Amniotic stem cell (primary cell): ENCODE measurements at regions not wholly inside any gene's neighbourhood (a gene's known extent, or its start where the extent isn't known, plus 50 kb on each side); places are given as distances from the start of the nearest gene placed in this dataset.
"Not testable (repeated sequence)": the region's sequence is repeated elsewhere in the genome, so short reads cannot be mapped to it uniquely, and the experiment has no call there.

ENCODE experiments used
- DNase-seq: peaks from one replicate; lab custom pipeline; 2025; lab: John Stamatoyannopoulos, UW

DNA sequence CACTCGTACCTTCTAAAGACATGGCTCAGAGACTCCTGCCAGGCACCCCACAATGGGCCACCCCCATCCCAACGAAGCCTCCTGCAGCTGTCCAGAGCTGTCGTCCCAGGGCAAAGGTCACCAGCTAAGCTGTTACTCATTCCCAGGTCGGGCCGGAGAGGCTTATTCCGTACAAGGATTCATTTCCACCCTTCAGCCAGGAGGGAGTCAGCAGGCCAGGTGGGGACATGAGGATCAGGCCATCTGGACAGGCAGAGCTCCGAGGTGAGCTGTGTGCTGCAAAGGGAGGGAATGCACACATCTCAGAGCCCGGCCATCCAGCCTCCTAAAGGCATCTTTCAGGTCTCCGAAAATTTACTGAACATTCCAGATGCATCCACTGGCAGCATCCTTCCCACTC lies 63.9 kb upstream of the NANOS1 start:
- no peak for DNase-seq

DNA sequence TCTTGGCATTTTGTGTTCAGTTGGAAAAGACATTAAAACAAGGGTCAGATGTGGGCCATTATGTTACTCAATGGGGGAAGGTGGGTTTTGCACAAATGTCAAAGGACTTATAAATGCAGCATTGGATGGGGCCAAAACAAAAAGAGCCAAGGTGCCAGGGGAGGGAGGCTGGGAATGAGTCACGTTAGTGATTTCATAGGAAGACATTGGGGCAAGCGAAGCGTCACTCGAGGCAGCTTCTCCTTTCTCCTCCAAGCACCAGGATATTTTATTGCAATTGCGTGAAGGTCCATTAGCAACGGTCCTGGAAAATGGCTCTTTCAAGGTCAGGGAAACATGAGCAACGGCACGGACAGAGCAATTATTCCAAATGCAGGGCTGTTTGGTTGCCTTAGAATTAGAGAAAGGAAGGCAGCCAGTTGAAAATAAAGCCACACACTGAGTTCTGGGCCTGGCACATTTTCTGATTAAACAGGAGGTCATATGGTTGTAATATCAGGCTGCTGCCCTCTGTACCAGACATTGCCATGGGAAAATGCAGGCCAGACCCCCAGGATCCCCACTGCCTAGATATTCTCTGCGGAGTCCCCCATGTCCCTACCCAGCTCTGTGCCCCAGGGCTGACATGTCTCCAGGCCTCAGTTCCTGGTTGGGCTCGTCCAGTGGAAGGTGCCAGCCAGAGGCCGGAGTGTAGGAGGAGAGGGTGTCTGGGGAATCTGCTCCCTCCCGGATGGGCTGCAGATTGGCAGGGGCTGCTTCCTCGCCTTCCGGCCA lies 63.3 kb upstream of the NANOS1 start:
- DNase-seq: no peak

DNA sequence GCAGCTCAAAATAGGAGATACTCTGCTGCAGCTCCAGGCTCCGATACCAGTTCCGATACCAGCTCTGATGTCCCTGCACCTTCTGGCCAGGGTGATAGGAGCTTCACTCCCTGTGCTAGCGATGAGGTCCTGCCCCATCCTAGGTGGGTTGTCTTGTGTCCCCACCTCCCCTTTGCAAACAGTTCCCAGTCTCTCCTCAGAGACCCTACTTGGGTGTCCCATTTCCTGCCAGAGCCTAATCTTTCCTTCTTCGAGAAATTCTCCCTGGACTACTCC lies 62.7 kb upstream of the NANOS1 start:
- DNase-seq: no peak

DNA sequence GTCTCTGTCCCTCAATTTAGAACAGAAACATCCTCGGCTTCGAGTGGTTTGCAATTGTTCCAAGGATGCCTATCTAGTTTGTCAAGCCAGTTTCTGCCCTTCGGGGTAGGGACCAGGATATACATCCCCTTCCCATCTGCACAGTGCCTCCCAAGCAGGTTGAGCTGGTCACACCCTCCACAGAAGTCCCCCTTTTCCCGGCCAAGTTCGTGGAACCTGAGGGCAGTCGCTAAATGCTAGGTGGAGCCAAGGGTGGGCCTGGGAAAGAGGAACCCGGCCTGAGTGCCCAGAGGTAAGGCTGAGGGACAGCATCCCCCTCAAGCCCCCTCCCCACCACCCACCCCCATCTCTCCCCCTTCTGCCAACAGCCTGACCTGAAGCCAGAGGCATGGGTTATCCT lies 62.4 kb upstream of the NANOS1 start:
- no peak for DNase-seq

DNA sequence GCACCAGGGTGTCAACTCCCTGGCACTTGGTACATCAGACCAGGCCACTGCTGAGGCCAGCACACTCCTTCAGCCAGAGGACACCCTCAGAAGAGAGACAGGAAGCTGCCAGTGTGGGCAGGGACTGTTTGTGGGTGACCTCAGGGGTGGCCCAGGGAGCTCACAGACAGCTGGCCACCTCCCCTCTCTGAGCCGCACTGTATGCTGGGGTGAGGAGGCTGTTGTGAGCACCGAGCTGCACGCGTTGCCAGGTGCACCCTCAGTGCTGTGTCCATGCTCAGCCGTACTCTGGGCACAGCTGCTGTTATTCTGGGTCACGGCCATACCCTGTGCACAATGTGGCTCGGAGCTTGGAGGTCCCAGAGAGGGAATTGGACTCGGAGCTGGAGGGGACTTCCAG lies 61.5 kb upstream of the NANOS1 start:
- DNase-seq: no peak

DNA sequence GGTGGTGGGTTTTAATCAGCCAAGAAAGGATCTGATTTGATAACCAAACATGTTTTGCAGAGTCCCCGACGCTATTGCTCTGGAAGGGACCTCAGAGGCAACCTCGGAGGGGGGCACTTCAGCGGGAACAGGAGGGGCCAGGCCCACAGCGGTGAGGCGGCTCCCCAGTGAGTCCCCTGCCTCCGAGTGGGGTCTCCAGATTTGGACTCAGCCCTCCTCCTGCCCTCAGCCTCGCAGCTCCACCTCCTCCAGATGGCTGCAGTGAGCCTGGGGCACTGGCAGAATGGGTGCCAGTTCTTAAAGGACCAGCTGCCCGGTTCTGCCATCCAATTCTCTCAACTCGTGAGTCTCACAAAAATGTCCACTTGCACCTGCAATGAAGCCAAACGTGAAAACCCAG lies 61.0 kb upstream of the NANOS1 start:
- no peak for DNase-seq

DNA sequence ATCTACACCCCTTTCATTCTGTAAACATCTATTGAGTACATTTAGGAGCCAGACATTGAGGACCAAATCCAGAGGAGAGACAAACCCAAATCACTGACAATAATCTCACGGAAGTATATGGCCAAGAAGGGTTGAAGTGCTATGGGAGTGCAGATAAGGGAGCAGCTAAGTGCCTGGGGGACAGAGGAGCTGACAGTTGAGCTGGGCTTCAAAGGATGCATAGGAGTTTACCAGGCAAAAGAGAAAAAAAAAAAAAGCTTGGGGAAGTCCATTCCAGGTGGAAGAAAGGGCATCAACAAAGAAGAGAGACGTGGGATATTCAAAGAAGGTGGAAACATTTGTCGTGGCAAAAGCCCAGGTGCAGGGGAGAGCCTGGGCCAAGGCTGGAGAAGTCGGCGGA lies 60.5 kb upstream of the NANOS1 start:
- DNase-seq: no peak

DNA sequence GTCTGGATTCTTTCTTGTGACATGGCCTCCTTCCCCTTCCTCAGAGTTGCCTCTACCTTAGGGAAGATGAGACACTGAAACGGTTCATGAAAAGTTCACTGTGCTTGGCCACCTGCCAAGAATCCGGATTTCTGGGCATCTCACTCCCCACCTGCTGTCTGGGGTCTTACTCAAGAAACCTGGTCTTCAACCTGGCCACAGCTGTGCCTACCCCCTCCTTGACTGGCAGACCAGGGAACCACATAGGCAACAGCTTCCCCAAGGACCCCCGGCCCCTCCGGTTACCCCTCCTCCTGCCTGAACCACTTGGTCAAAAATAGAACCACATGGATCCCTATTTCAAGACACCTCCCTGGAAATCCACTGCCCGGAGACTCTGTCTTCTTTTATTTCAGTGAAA lies 58.7 kb upstream of the NANOS1 start:
- DNase-seq: no peak

DNA sequence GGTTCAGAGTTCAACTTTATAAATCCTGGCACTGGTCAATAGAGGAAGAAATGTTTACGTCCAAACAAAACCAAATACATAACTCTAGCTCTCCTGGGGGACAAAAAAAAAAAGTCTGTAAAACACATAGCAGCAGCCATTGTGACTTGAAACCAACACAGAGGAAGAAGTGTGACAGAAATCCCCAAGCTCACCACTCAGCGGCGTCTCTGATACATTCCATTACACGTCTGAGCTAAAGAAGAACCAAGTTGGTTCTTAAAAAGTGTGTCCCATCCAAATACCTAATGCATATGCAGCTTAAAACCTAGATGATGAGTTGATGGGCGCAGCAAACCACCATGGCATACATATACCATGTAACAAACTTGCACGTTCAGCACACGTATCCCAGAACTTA lies 58.3 kb upstream of the NANOS1 start:
- no peak for DNase-seq

DNA sequence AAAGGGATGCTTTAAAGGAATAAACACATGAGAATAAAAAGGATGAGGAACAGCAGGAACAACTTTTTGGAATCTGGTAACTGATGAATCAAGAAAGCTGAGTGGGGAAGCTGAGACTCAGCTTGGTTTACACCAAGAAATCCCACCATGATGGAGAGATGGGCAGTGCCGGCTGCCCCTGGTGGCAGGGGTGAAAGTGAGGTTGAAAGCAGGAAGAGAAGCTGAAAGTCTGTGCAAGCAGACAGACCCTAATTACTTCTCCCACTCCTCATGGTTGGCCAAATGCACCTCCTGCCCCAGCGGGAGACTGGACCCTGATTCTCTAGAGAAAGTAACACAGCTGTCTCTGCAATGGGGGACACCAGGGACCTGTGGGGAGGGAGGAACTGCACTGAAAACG lies 57.6 kb upstream of the NANOS1 start:
- DNase-seq: no peak

DNA sequence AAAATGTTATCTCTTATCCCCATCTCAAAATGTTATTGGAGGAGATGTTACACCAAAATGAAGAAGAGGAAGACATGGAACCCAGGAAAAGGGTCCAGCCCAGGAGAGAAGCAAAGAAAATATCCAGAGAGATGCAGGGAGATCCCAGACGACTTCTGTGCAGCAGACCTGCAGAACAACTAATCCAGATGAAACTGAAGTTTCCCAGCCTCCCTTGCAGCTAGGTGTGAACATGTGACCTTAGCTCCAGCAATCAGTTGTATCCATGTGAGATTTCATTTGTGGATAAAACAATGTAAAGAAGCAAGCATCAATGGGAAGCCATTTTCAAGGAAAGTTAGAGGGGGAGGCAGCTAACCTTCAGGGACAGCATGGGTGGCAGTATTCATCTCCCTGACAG lies 55.8 kb upstream of the NANOS1 start:
- DNase-seq: no peak

DNA sequence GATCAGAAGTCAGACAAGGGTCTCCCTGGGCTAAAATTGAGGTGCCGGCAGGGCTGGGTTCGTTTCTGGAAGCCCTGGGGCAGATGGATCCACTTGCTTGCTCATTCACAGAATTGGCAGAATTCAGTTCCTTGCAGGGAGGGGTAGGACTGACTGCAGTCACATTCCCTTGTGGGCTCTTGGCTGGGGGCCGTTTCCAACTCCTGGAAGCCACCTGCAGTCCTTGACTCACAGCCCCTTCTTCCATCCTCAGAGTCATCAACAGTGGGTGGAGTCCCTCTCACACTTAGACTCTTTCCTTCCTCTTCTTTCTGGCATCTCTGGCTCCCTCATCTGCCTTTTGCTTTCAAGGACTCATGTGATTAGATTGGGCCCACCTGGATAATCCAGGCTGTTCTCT lies 54.6 kb upstream of the NANOS1 start:
- no peak for DNase-seq

DNA sequence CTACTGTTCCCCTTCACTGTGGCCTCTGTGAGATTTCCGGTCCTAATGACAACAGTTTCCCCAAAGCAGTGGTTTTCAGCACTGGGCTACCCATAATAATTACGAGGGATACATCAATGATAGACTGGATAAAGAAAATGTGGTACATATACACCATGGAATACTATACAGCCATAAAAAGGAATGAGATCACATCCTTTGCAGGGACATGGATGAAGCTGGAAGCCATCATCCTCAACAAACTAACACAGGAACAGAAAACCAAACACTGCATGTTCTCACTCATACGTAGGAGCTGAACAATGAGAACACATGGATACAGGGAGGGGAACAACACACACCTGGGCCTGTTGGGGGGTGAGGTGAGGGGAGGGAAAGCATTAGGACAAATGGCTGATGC lies 53.3 kb upstream of the NANOS1 start:
- not testable (repeated sequence) for DNase-seq

DNA sequence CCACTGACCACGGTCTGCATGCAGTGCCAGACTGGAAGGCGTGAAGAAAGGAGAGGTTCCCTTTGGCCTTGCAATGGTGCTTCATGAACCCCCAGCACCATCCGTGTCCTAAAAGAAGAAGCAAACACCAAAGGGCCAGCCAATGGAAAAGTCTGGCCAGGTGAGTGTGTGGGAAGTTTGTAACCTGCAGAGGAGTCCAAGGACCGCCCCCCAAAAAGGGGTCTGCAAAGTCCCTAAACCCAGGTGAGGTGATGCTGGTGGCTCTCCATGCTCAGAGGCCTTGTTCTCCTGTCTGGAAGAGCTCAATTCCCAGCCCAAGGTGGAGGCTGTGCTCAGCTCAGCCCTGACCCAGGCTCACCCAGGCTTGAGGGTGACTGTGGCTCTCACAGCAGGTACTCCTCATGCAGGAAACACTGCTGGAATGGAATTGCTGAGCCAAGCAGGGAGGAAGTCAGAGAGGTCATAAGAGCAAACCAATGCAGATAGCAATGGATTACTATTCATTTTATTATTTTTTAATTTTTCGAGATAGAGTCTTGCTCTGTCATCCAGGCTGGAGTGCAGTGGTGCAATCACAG lies 52.4 kb upstream of the NANOS1 start:
- no peak for DNase-seq

DNA sequence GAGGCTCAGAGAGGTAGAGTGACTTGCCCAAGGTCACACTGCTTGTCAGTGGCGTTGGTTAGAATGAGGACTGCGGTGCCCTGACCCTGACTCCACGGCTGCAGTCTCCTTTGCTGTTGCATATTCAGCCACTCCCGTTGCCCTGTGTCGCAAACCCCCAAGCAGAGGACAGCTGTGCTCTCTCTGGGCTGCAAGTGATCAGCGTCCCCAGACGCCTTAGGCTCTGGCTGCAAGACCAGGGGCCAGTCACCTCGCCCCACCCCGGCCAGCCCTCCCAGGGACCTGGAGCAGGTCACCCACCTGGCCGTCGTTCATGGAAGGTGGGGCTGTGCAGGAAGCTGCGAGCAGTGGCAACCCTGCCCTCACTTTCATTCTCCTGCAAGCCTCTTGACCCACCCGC lies 51.7 kb upstream of the NANOS1 start:
- no peak for DNase-seq

DNA sequence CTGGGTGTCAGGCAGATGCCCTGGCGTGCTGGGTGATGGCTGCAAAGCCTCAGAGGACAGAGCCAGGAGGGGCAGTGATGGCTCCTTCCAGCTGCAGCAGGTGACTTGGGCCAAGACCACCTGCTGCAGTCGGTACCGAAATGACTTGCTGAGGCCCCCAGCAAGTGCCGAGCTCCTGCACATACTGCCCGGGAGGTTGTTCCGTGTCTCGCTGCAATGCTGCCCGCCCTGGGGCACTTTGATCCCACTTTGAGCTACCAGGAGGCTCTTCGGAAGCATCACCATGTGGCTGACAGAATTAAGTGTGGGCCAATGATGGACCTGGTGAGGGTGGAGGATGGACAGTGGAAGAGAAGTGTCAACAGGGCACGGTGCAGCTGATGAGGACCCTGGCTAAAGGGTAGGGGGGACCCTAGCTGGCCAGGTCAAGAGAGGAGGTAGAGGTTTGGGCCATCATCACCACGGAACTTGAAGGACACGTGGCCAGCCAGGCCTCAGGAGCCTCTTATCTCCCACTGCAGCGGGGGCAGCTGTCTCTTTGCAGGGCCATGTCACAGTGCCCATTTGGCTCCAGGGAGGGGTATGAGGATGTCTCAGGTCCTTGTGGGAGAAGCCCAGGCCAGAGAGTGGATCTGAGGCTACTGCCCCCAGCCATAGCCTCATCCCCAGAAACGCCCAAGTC lies 51.1 kb upstream of the NANOS1 start:
- no peak for DNase-seq

DNA sequence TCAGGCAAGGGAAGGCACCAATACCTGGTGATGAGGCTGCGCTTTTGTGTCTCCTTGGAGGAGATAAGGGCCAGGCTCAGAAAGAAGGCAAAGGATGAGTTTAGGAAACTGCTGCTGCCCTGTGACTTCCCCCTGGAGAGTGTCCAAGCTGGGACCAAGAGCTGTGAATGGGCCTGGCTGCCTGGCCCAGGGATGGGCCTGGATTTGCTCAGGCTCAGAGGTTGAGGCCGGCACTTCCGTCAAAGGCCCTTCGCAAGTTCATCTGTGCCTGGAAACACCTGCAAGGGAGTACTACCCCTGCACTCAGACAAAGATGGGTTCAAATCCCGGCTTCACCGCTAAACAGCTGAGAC lies 50.5 kb upstream of the NANOS1 start:
- DNase-seq: no peak

DNA sequence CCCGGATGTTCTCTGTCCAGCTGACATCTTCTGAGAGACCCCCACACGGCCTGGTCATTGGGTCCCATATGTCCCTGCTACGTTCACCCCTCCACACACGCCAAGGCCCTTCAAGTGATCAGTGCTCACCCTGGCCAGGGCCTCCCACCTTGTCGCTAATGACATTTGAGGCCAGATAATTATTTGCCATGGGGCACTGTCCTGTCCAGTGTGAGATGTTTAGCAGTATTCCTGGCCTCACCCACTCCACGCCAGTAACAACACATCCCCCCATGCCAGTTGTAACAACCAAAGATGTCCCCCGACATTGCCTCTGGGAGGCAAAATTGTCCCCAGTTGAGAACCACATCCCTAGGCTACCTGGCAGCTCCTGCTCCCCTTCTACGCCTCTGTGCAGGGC lies 49.9 kb upstream of the NANOS1 start:
- no peak for DNase-seq
